ENCODE measurements at regions not wholly inside any gene's neighbourhood (a gene's known extent, or its start where the extent isn't known, plus 50 kb on each side); places are given as distances from the start of the nearest gene placed in this dataset.

GRCh38 chr4:20486433-20486832 lies 213.8 kb upstream of the PACRGL start:
- no peak for TF ChIP-seq CTCF (IDR thresholded peaks at IDR 0.05; ENCODE audit: extremely low read depth in 1 of 2, insufficient read depth in 1 of 2, low read depth in 1 of 2, low read length in 2 of 2)
- no peak for TF ChIP-seq POLR2A (IDR thresholded peaks at IDR 0.05; ENCODE audit: low read depth, low read length)
- no peak for TF ChIP-seq POLR2AphosphoS5 (IDR thresholded peaks at IDR 0.05; ENCODE audit: insufficient read depth, low read depth, low read length)
- TF ChIP-seq EZH2 (IDR thresholded peaks at IDR 0.05; ENCODE audit: borderline replicate concordance, low read depth, low read length, severe bottlenecking): no peak
- no peak for TF ChIP-seq MAX (IDR thresholded peaks at IDR 0.05; ENCODE audit: insufficient read depth, insufficient read length)
- no peak for TF ChIP-seq JUN (IDR thresholded peaks at IDR 0.05; ENCODE audit: borderline replicate concordance, insufficient read depth, insufficient read length, low read depth)
- TF ChIP-seq GATA2 (IDR thresholded peaks at IDR 0.05; ENCODE audit: insufficient read depth, insufficient read length, low read depth, low read length): no peak
- no peak for TF ChIP-seq MYC (IDR thresholded peaks at IDR 0.05; ENCODE audit: low read depth, low read length)
- TF ChIP-seq FOS (IDR thresholded peaks at IDR 0.05; ENCODE audit: borderline replicate concordance, insufficient read depth, low read length): no peak

All from endothelial cell of umbilical vein (primary cell).